AG04449 (cell line): ENCODE measurements at regions not wholly inside any gene's neighbourhood (a gene's known extent, or its start where the extent isn't known, plus 50 kb on each side); places are given as distances from the start of the nearest gene placed in this dataset.
"Not testable (repeated sequence)": the region's sequence is repeated elsewhere in the genome, so short reads cannot be mapped to it uniquely, and the experiment has no call there.

Source experiments
- CTCF ChIA-PET: fragments of 350-600 bp; formaldehyde crosslinking; extraction: SDS; loops from one replicate; lab custom pipeline; 2021; ENCODE audit warnings: antibody characterized with exemption; lab: Yijun Ruan, JAX
- POLR2A ChIA-PET: fragments of 400-600, 350-600 bp; formaldehyde crosslinking; extraction: SDS; loops from one replicate; lab custom pipeline; 2020; ENCODE audit warnings: antibody characterized with exemption, inconsistent platforms; lab: Yijun Ruan, JAX
- DNase-seq: peaks from one replicate; pipeline ENCODE4 v3.0.0-alpha.2; 2010; ENCODE audit warnings: low read depth, low spot score
- H3K4me3 ChIP-seq: 2 replicates; pipeline ENCODE4 v1.5.1; 2011; ENCODE audit warnings: low read depth, mild to moderate bottlenecking, control low read depth, low read length
- CTCF ChIP-seq: IDR thresholded peaks from one replicate; pipeline ENCODE4 v1.5.1; 2011; ENCODE audit warnings: mild to moderate bottlenecking, moderate library complexity, low read length, control low read depth, inconsistent platforms; ENCODE audit not compliant: insufficient read depth; ENCODE audit errors: missing control alignments

- CTCF ChIA-PET, result no interaction called here
- POLR2A ChIA-PET, result no interaction called here
- no peak for TF ChIP-seq CTCF
- H3K4me3 ChIP-seq, result no peak overlapping the region; the same call in 1 of the 2 replicates
- DNase-seq, result peak; percentile 61
These were observed 326.8 kb downstream of the TUSC7 start for GRCh38 chr3:117036259-117036799.

- TF ChIP-seq CTCF, result no peak
- no peak for DNase-seq
- ChIA-PET CTCF (no interaction called here), POLR2A (no interaction called here)
- H3K4me3 ChIP-seq, result no peak overlapping the region
These were observed 335.6 kb downstream of the TUSC7 start for GRCh38 chr3:117045143-117045542.

GRCh38 chr3:117047951-117048705 lies 338.5 kb downstream of the TUSC7 start:
- no peak overlapping the region for H3K4me3 ChIP-seq
- CTCF ChIA-PET, result interaction anchor here (0.8 kb wide), 1 partner anchor 11 kb away, joined by 5 read pairs; no protein-coding TSS in a partner anchor
- no peak for DNase-seq
- POLR2A ChIA-PET, result no interaction called here
- TF ChIP-seq CTCF, result no peak

- DNase-seq, result peak; percentile 37
- ChIA-PET CTCF (interaction anchor here (1.0 to 1.4 kb wide), 3 partner anchors 11 to 141 kb away, joined by 3 to 6 read pairs (median 5); no protein-coding TSS in a partner anchor), POLR2A (no interaction called here)
- TF ChIP-seq CTCF, result no peak
- H3K4me3 ChIP-seq, result no peak overlapping the region
These were observed 342.8 kb downstream of the TUSC7 start for GRCh38 chr3:117052395-117052794.

- no peak overlapping the region for H3K4me3 ChIP-seq
- no peak for DNase-seq
- TF ChIP-seq CTCF, result no peak
- POLR2A ChIA-PET, result no interaction called here
- CTCF ChIA-PET, result no interaction called here
These were observed 345.0 kb downstream of the TUSC7 start for GRCh38 chr3:117054556-117054955.

GRCh38 chr3:117056946-117057345 lies 347.4 kb downstream of the TUSC7 start:
- CTCF ChIA-PET, result interaction anchor here (1.0 to 1.3 kb wide), 2 partner anchors 34 to 469 kb away, joined by 3 read pairs; no protein-coding TSS in a partner anchor
- DNase-seq, H3K4me3 ChIP-seq, POLR2A ChIA-PET: not testable (repeated sequence)
